Omental fat pad (tissue), 3 donors: ENCODE measurements at regions not wholly inside any gene's neighbourhood (a gene's known extent, or its start where the extent isn't known, plus 50 kb on each side); places are given as distances from the start of the nearest gene placed in this dataset.
"Not testable (repeated sequence)": the region's sequence is repeated elsewhere in the genome, so short reads cannot be mapped to it uniquely, and the experiment has no call there.

ENCODE experiments used
- ATAC-seq: fragments of 150-250 bp; one replicate; pipeline ENCODE4 v1.9.1; 2016; ENCODE audit warnings: mild to moderate bottlenecking, moderate library complexity; ENCODE audit not compliant: low FRiP score
- DNase-seq: peaks from one replicate; pipeline ENCODE4 v3.0.0-alpha.2; 2019; ENCODE audit warnings: low spot score
- CTCF ChIP-seq, 3 donors: fragments of 450-650 bp; IDR thresholded peaks; one replicate each; pipeline ENCODE4 v1.5.1; 2016 to 2017; ENCODE audit warnings: antibody characterized with exemption in 3 of 3, mild to moderate bottlenecking in 3 of 3, moderate library complexity in 2 of 3

- TF ChIP-seq CTCF (IDR thresholded peaks at IDR 0.05), result no peak
- ATAC-seq (peak; percentile 93), DNase-seq (no peak)
Measured at GRCh38 chr10:46106410-46107255, 60.6 kb upstream of the MSMB start.

- not testable (repeated sequence) for DNase-seq, ATAC-seq
Measured at GRCh38 chr10:46108158-46108499, 62.1 kb upstream of the MSMB start.

- ATAC-seq, result not testable (repeated sequence)
Measured at GRCh38 chr10:46154271-46154670, 108.2 kb upstream of the MSMB start.

GRCh38 chr10:46154683-46155082, 108.6 kb upstream of the MSMB start:
- ATAC-seq, DNase-seq: not testable (repeated sequence)

More at GRCh38 chr10:46154271-46154670, 108.2 kb upstream of the MSMB start:
- DNase-seq, result not testable (repeated sequence)

GRCh38 chr10:46156866-46157265, 110.8 kb upstream of the MSMB start:
- ATAC-seq, DNase-seq: not testable (repeated sequence)

- ATAC-seq (no peak), DNase-seq (no peak)
- TF ChIP-seq CTCF (IDR thresholded peaks at IDR 0.05), result no peak
Measured at GRCh38 chr10:46169736-46170135, 117.1 kb upstream of the ANTXRL start.

GRCh38 chr10:46170789-46171188, 116.0 kb upstream of the ANTXRL start:
- ATAC-seq (no peak), DNase-seq (no peak)
- TF ChIP-seq CTCF (IDR thresholded peaks at IDR 0.05), result no peak

- DNase-seq, result no peak
- no peak for TF ChIP-seq CTCF (IDR thresholded peaks at IDR 0.05)
- no peak for ATAC-seq
Measured at GRCh38 chr10:46171661-46172060, 115.1 kb upstream of the ANTXRL start.

- no peak for DNase-seq
- no peak for TF ChIP-seq CTCF (IDR thresholded peaks at IDR 0.05)
- no peak for ATAC-seq
Measured at GRCh38 chr10:46175296-46175695, 111.5 kb upstream of the ANTXRL start.
